PFSK-1 (cell line): ENCODE measurements at regions not wholly inside any gene's neighbourhood (a gene's known extent, or its start where the extent isn't known, plus 50 kb on each side); places are given as distances from the start of the nearest gene placed in this dataset.

ENCODE experiments used
- FOXP2 ChIP-seq: optimal IDR thresholded peaks from 2 replicates; pipeline ENCODE3; 2011; ENCODE audit warnings: borderline replicate concordance, control low read depth, inconsistent platforms; ENCODE audit not compliant: insufficient read depth; ENCODE audit errors: extremely low read length, extremely low read depth
- POLR2AphosphoS5 ChIP-seq: IDR thresholded peaks from 2 replicates; pipeline ENCODE4 v1.6.1; 2012; ENCODE audit warnings: low read depth, mild to moderate bottlenecking, control low read depth, low read length, moderate library complexity
- SIN3A ChIP-seq: IDR thresholded peaks from 2 replicates; pipeline ENCODE4 v1.6.1; 2012; ENCODE audit warnings: mild to moderate bottlenecking, low read length, moderate library complexity, borderline replicate concordance; ENCODE audit not compliant: insufficient read depth
- TAF1 ChIP-seq: IDR thresholded peaks from 2 replicates; pipeline ENCODE4 v1.6.1; 2012; ENCODE audit warnings: low read length, control low read depth, borderline replicate concordance; ENCODE audit not compliant: insufficient read depth
- TF ChIP-seq, protein P1 (sequence below), 2 experiments: IDR thresholded peaks; 2 replicates each; pipeline versions ENCODE4 v1.6.1 to v1.8.0; 2011 to 2012; ENCODE audit warnings: low read depth in 2 of 2, low read length in 2 of 2, control low read depth in 1 of 2, inconsistent platforms in 1 of 2, mild to moderate bottlenecking in 1 of 2, moderate library complexity in 1 of 2; ENCODE audit not compliant: insufficient read depth in 1 of 2

DNA sequence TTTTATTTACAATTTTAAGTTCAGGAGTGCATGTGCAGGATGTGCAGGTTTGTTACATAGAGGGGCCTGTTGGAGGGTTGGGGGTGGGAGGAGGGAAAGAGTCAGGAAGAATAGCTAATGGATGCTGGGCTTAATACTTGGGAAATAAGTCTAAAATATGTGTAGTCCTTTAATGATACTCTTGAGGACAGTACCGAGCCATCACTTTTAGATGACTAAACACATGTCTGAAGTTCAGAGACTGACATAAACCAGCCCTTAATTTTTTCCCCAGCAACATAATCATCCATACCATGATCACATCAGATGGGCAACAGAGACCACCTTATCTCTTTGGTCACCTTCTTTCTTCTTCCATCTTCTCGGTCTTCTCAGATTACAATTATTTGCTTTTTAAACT is 189.1 kb upstream of the COL3A1 start:
- no peak for TF ChIP-seq FOXP2
- no peak for TF ChIP-seq TAF1
- TF ChIP-seq POLR2AphosphoS5, result no peak
- TF ChIP-seq, protein P1, sequence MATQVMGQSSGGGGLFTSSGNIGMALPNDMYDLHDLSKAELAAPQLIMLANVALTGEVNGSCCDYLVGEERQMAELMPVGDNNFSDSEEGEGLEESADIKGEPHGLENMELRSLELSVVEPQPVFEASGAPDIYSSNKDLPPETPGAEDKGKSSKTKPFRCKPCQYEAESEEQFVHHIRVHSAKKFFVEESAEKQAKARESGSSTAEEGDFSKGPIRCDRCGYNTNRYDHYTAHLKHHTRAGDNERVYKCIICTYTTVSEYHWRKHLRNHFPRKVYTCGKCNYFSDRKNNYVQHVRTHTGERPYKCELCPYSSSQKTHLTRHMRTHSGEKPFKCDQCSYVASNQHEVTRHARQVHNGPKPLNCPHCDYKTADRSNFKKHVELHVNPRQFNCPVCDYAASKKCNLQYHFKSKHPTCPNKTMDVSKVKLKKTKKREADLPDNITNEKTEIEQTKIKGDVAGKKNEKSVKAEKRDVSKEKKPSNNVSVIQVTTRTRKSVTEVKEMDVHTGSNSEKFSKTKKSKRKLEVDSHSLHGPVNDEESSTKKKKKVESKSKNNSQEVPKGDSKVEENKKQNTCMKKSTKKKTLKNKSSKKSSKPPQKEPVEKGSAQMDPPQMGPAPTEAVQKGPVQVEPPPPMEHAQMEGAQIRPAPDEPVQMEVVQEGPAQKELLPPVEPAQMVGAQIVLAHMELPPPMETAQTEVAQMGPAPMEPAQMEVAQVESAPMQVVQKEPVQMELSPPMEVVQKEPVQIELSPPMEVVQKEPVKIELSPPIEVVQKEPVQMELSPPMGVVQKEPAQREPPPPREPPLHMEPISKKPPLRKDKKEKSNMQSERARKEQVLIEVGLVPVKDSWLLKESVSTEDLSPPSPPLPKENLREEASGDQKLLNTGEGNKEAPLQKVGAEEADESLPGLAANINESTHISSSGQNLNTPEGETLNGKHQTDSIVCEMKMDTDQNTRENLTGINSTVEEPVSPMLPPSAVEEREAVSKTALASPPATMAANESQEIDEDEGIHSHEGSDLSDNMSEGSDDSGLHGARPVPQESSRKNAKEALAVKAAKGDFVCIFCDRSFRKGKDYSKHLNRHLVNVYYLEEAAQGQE (IDR thresholded peaks at IDR 0.05; ENCODE audit: insufficient read depth in 1 of 2, low read depth in 2 of 2, low read length in 2 of 2), result no peak
- no peak for TF ChIP-seq SIN3A

DNA sequence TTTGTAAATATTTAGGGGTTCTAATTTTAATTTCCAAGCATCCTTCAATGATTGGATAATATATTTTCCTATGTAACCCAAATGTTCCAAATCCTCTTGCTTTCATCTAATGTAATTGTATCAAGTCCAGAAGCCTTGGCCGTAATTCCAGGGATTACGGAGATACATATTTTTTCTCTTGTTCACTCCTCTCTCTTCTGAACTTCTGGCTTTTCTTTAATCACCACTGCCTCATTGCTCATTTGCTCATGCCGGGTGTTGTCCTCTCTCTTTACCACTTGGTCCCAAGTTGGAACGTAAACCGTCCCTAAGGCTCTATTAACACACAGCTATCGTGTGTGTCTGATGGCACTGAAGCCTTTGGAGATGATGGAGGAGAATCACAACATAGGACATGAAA is 188.7 kb upstream of the COL3A1 start:
- TF ChIP-seq TAF1, result no peak

DNA sequence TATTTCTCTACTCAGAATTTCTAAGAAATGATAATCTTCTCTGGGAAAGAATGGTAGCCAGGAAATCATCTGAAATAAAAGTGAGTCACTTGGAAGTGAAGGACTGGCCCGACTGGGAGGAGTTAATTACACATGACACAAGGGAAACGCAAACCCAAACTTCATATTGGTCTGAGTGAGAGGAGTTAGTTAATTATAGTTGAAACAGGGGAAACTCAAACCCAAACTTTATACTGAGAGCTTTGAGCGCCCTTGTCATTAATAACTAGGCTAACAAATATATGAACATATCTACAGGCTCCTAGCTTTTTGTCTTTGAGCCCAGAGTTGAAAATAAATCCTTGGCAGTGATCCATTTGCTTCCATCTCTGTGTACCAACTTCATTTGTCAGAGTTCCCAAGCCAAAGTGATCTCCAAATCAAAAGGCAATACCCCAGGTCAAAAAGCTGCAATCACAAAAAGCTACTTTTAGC is 187.8 kb upstream of the COL3A1 start:
- TF ChIP-seq TAF1 (no peak), FOXP2 (no peak), SIN3A (no peak), POLR2AphosphoS5 (no peak)
- TF ChIP-seq, protein P1 (IDR thresholded peaks at IDR 0.05; ENCODE audit: insufficient read depth in 1 of 2, low read depth in 2 of 2, low read length in 2 of 2), result no peak

DNA sequence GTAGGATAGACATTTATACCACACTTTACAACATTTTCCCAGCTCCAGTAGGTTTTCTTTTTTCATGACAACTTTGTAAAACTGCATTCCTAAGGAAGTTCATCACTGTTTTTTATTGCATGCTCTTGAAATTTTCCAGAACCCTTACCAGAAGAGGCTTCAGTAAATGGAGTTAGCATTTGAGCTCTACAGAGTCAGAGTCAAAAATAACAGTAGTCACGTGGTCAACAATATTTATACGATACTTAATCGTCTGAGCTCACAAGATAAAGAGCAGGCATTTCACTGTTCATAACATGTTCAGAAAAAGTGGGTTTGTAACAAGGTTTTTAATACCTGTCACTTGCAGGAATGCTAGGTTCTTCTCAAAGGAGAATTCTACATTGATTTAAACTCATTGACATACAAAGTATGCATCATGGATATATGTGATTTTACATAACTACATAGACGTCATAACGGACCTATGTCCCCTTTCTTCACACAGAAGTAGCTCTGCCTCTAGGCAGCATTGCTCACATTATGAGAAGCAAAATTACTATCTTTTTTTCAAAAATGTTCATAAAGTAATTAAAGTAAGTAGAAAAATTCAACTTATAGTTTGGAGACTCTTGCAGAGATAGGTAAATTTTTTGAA is 187.0 kb upstream of the COL3A1 start:
- TF ChIP-seq, protein P1 (IDR thresholded peaks at IDR 0.05; ENCODE audit: insufficient read depth in 1 of 2, low read depth in 2 of 2, low read length in 2 of 2), result no peak
- TF ChIP-seq TAF1 (no peak), FOXP2 (no peak), SIN3A (no peak), POLR2AphosphoS5 (no peak)

DNA sequence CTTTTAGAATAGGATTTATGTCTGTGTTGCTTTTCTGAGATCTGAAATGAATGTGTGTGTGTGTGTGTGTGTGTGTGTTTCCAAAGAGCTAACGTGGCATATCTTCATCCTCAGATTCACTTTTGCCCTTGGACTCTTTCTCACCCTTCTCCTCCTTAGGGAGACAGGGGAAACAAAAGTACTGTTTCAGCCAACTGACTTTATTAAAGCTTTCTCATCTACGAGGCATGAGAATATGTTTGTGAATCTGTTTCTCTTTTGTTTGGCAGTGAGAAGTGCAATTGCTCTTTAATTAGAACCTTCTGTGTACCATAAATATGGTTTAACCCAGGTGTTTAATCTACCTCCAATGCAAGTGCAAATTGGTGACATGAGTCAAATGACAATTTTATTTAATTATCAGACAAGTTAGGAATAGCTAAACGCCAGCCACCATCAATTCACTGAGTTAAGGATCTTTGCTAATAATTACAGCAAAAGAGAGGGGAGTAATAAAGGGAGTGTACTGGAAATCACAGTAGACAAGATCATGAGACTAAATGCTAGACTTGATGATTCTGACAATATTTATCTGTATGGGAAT is 186.4 kb upstream of the COL3A1 start:
- peak; percentile 26; the same call in 1 of the 2 replicates for TF ChIP-seq POLR2AphosphoS5
- no peak for TF ChIP-seq TAF1

DNA sequence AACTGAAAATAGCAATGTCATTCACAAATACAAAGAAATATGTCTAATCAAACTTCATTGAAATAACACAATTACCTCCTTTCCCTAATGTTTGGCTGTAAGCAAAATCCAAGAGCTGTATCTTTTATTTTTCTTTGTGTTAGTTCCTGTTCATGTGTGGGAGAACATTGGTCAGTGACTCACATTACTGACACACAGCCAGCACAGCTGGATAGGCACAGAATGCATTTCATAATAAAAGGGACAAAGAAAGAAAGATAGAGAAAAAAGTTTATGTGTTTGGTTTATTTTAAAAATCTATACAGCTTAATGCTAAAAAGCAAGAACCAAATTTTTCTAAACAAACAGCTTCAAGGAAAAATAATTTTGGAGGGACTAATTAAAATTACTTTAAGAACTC is 185.6 kb upstream of the COL3A1 start:
- TF ChIP-seq, protein P1 (IDR thresholded peaks at IDR 0.05; ENCODE audit: insufficient read depth in 1 of 2, low read depth in 2 of 2, low read length in 2 of 2), result 0 out of 4 replicates have a peak, but pooled peaks of 1 of the 2 experiments have one; percentile 16
- peak; percentile 22; the same call in 1 of the 2 replicates for TF ChIP-seq TAF1
- no peak for TF ChIP-seq SIN3A
- TF ChIP-seq FOXP2, result no peak
- 0 out of 2 replicates have a peak, but pooled peaks have one; percentile 35 for TF ChIP-seq POLR2AphosphoS5
